GM21723 (cell line): ENCODE measurements at regions not wholly inside any gene's neighbourhood (a gene's known extent, or its start where the extent isn't known, plus 50 kb on each side); places are given as distances from the start of the nearest gene placed in this dataset.
"Not testable (repeated sequence)": the region's sequence is repeated elsewhere in the genome, so short reads cannot be mapped to it uniquely, and the experiment has no call there.

Experiments used
- ATAC-seq: cut with Tn5 transposase; IDR thresholded peaks from one replicate; pipeline ENCODE4 v1.9.1; 2021; ENCODE audit warnings: mild to moderate bottlenecking, moderate library complexity; ENCODE audit not compliant: unreplicated experiment

- no peak for ATAC-seq
These were observed 707.0 kb upstream of the GOLIM4 start for GRCh38 chr3:168802766-168803165.

GRCh38 chr3:168801794-168802193 lies 706.1 kb upstream of the GOLIM4 start:
- no peak for ATAC-seq

GRCh38 chr3:168796339-168796738 lies 700.6 kb upstream of the GOLIM4 start:
- ATAC-seq = no peak

GRCh38 chr3:168794427-168794826 lies 698.7 kb upstream of the GOLIM4 start:
- ATAC-seq = no peak

GRCh38 chr3:168782193-168782592 lies 686.5 kb upstream of the GOLIM4 start:
- ATAC-seq = no peak

- ATAC-seq = not testable (repeated sequence)
These were observed 684.4 kb upstream of the GOLIM4 start for GRCh38 chr3:168779970-168780645.

GRCh38 chr3:168753724-168754123 lies 658.0 kb upstream of the GOLIM4 start:
- ATAC-seq = no peak

GRCh38 chr3:168752339-168752738 lies 656.6 kb upstream of the GOLIM4 start:
- ATAC-seq = no peak

GRCh38 chr3:168747697-168748096 lies 652.0 kb upstream of the GOLIM4 start:
- no peak for ATAC-seq

- ATAC-seq = no peak
These were observed 643.0 kb upstream of the GOLIM4 start for GRCh38 chr3:168738527-168739325.

GRCh38 chr3:168736202-168736601 lies 640.5 kb upstream of the GOLIM4 start:
- ATAC-seq = no peak

- ATAC-seq = no peak
These were observed 634.3 kb upstream of the GOLIM4 start for GRCh38 chr3:168730073-168730472.

GRCh38 chr3:168722091-168722490 lies 626.4 kb upstream of the GOLIM4 start:
- no peak for ATAC-seq

GRCh38 chr3:168714609-168715240 lies 619.0 kb upstream of the GOLIM4 start:
- ATAC-seq = peak; percentile 97

- ATAC-seq = no peak
These were observed 613.3 kb upstream of the GOLIM4 start for GRCh38 chr3:168709073-168709472.

GRCh38 chr3:168707900-168708299 lies 612.2 kb upstream of the GOLIM4 start:
- no peak for ATAC-seq

GRCh38 chr3:168705412-168705811 lies 609.7 kb upstream of the GOLIM4 start:
- no peak for ATAC-seq

- no peak for ATAC-seq
These were observed 600.3 kb upstream of the GOLIM4 start for GRCh38 chr3:168696051-168696450.

GRCh38 chr3:168693870-168694269 lies 598.1 kb upstream of the GOLIM4 start:
- no peak for ATAC-seq

GRCh38 chr3:168688267-168688666 lies 592.5 kb upstream of the GOLIM4 start:
- ATAC-seq = no peak

GRCh38 chr3:168684519-168684918 lies 588.8 kb upstream of the GOLIM4 start:
- ATAC-seq = no peak

- ATAC-seq = no peak
These were observed 583.0 kb upstream of the GOLIM4 start for GRCh38 chr3:168678730-168679129.
